Frontal cortex (tissue), 3 donors: ENCODE measurements at regions not wholly inside any gene's neighbourhood (a gene's known extent, or its start where the extent isn't known, plus 50 kb on each side); places are given as distances from the start of the nearest gene placed in this dataset.
"Not testable (repeated sequence)": the region's sequence is repeated elsewhere in the genome, so short reads cannot be mapped to it uniquely, and the experiment has no call there.

Experiments
- DNase-seq, 2 donors: peaks; one replicate each; pipeline ENCODE4 v3.0.0; 2012; ENCODE audit warnings: low spot score in 2 of 2
- FAIRE-seq: peaks from 2 replicates; lab custom pipeline; 2012; peaks lifted over from hg19 to GRCh38; lab: Jason Lieb, UNC
- donor health status: control.
- donor health status: control.
- donor health status: control.

DNA sequence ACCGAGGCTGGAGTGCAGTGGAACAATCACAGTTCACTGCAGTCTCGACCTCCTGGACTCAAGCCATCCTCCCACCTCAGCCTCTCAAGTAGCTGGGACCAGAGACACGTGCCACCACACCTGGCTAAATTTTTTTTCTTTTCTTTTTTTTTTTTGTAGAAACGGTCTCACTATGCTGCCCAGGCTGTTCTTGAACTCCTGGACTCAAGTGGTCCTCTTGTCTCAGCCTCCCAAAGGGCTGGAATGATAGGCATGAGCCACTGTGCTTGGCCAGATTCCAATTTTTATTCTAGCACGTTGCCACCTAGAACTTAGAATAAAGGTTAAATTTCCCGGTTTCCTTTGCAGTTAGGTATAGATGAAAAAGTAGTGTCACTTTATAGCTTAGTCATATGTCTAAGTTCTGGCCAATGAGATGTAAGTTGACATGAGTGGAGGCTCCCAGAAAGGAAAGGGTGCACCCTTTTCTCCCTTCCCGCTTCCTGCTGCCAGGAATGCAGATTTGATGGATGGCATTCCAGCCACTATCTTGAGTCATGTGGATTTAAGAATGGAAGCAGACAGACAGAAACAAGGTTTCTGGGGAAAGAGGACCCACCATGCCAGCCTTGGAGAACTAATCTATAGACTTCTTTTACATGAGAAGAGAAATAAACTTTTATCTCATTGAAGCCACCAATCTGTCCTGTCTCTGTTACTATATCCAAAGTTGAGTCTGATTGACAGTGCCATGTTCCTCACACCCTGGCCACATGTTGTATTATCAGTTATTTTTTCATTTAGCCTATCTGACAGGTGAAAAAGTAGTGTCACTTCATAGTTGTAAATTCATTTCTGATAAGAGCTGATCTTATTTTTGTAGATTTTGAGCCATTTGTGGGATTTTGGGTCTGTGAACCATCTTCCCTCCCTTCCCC is 60.6 kb upstream of the NCOA3 start:
- no peak for DNase-seq
- no peak for FAIRE-seq

DNA sequence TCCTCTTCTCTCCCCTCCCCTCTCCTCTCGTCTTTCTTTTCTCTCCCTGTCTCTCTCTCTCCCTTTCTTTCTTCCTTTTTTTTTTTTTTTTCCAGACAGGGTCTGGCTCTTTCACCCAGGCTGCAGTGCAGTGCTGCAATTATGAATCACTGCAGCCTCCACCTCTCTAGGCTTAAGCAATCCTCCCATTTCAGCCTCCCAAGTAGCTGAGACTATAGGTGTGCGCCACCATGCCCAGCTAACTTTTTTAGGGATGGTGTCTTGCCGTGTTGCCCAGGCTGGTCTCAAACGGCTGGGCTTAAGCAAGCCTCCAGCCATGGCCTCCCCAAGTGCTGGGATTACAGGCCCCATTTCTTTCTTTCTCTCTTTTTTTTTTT is 59.9 kb upstream of the NCOA3 start:
- no peak for DNase-seq
- no peak for FAIRE-seq

DNA sequence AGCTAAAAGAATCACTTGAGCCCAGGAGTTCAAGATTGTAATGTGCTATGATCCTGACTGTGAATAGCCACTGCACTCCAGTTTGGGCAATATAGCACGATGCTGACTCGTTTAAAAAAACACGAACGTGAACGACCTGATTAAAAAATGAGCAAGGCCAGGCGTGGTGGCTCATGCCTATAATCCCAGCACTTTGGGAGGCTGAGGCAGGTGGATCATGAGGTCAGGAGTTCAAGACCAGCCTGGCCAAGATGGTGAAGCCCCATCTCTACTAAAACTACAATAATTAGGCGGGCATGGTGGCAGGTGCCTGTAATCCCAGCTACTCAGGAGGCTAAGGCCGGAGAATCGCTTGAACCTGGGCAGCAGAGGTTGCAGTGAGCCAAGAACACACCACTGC is 58.6 kb upstream of the NCOA3 start:
- DNase-seq, FAIRE-seq: not testable (repeated sequence)

DNA sequence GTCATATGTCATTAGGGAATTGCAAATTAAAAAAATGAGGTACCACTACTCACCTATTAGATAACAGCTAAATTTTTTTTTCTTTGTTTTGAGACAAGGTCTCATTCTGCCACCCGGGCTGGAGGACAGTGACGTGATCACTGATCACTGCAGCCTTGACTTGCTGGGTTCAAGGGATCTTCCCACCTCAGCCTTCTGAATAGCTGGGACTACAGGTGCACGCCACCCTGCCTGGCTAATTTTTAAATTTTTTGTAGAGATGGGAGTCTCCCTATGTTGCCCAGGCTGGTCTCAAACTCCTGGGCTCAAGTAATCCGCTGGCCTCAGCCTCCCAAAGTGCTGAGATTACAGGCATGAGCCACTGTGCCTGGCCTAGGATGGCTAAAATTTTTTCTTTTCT is 57.1 kb upstream of the NCOA3 start:
- FAIRE-seq (no peak), DNase-seq (no peak)

DNA sequence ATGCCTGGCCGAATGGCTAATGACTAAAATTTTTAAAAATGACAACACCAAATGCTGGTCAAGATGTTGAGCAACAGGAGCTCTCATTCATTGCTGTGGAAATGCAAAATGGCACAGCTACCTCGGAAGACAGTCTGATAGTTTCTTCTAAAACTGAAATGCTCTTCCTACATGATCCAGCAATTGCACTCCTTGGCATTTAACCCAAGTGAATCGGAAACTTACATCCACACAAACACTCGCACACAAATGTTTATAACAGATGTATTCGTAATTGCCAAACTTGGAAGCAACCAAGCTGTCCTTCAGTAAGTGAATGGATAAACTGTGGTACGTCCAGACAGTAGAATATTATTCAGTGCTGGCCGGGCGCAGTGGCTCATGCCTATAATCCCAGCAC is 56.4 kb upstream of the NCOA3 start:
- DNase-seq: no peak
- no peak for FAIRE-seq

DNA sequence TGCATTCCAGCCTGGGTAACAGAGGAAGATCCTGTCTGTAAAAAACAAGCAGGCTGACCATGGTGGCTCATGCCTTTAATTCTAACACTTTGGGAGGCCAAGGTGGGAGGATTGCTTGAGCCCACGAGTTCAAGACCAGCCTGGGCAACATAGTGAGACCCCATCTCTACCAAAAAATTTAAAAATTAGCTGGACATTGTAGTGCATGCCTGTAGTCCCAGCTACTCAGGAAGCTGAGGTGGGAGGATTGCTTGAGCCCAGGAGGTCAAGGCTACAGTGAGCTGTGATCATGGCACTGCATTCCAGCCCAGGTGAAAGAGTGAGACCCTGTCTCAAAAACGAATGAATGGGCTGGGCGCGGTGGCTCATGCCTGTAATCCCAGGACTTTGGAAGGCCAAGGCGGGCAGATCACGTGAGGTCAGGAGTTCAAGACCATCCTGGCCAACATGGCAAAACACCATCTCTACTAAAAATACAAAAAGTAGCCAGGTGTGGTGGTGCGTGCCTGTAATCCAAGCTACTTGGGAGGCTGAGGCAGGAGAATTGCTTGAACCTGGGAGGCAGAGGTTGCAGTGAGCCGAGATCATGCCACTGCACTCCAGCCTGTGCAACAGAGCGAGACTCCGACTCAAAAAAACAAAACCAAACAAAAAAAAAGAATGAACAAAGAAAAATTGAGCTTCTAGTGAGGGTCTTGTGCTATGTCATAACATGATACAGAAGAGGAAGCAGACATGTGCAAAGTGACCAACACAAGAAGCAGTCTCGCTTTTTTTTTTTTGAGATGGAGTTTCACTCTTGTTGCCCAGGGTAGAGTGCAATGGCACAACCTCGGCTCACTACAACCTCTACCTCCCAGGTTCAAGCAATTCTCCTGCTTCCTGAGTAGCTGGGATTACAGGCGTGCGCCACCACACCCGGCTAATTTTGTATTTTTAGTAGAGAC is 54.1 kb upstream of the NCOA3 start:
- DNase-seq, FAIRE-seq: not testable (repeated sequence)

DNA sequence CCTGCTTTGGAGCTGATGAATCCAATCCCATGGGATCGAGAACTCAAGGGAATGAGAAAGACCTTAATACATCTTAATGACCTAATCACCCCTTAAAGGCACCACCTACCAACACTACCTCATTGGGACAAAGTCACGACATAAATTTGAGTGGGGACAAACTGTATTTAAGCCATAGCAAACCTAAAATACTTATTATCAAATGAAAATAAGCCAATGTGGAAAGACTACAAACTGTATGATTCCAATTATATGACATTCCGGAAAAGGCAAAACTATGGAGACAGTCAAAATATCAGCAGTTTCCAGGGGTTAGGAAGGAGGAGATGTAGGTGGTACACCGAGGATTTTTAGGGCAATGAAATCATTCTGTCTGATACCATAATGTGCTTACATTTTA is 53.3 kb upstream of the NCOA3 start:
- DNase-seq: no peak
- no peak for FAIRE-seq

DNA sequence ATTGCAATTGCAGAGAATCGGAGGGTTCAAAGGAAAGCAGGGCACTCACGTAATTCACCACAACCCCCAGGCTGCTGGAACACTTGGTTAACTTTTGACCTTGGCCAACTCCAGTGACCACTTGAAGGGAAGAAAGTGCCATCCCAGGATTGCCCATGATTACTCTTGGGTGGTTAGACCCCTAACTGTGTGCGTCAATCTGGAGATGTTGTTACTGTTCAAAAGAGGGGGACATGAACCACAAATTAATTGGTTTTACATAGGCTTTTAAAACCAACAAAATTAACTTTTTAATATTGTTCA is 50.1 kb upstream of the NCOA3 start:
- DNase-seq: no peak
- FAIRE-seq: no peak
